ENCODE measurements at regions not wholly inside any gene's neighbourhood (a gene's known extent, or its start where the extent isn't known, plus 50 kb on each side); places are given as distances from the start of the nearest gene placed in this dataset.

DNA sequence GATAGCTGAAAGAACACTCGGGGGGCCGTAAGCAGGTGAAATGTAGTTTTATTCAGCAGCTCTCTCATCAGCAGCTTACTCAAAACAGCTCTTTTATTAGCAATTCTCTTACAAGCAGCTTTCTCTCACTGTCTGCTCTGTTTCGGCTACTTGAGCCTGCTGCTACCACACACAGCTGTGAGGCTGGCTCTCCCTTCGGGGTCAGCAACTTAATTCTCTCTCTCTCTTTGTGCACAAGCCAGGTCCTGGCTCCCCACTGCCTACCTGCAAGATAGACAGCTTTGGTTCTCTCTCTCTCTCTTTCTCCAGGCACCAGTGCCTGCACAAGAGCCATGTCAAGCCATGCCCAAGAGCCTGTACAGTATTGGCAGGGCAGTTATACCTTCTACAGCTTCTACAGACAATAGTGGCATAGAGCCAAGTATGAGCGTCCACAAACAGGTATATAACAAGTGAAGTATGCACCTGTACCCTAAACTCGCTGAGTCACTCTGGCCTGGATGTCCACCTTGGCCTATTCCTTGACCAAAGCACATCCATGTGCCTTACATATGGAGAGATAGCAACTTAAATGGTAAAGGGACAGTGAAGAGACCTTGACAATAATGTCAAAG, 110.8 kb downstream of the MTNR1B start:
- H3K27ac ChIP-seq = no peak overlapping the region
- H3K4me1 ChIP-seq = no peaks in the 10 kb centered on the region
- H3K27me3 ChIP-seq = no peaks in the 10 kb centered on the region
- TF ChIP-seq, protein P1, sequence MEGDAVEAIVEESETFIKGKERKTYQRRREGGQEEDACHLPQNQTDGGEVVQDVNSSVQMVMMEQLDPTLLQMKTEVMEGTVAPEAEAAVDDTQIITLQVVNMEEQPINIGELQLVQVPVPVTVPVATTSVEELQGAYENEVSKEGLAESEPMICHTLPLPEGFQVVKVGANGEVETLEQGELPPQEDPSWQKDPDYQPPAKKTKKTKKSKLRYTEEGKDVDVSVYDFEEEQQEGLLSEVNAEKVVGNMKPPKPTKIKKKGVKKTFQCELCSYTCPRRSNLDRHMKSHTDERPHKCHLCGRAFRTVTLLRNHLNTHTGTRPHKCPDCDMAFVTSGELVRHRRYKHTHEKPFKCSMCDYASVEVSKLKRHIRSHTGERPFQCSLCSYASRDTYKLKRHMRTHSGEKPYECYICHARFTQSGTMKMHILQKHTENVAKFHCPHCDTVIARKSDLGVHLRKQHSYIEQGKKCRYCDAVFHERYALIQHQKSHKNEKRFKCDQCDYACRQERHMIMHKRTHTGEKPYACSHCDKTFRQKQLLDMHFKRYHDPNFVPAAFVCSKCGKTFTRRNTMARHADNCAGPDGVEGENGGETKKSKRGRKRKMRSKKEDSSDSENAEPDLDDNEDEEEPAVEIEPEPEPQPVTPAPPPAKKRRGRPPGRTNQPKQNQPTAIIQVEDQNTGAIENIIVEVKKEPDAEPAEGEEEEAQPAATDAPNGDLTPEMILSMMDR (IDR thresholded peaks at IDR 0.05) = no peak
- H3K36me3 ChIP-seq = no peaks in the 10 kb centered on the region
- intact Hi-C loops (cut with DNase I; ENCODE audit: low total_unique reads) = no loop called here
- no peak for DNase-seq
- no peaks in the 10 kb centered on the region for H3K9me3 ChIP-seq
- no peak overlapping the region for H3K4me3 ChIP-seq

DNA sequence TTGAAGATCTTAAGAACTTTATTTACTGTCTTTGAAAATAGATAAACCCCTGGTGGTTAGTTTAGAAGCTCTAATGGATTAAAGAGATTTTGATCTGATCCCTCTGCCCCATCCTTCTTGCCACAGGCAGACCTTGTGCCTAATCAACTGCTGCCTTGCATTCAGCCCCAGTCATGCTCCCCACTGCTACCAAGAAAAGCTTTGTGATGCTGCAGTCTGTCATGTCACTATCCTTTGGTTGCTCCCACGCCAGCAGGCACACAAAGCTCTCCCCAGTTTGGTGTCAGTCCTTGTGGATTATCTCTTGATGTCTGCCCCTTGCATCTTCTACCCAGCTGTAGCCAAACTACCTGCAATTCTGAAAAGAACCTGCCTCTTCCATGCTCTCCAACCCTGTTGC, 112.2 kb downstream of the MTNR1B start:
- H3K27ac ChIP-seq = no peak overlapping the region
- intact Hi-C loops (cut with DNase I; ENCODE audit: low total_unique reads) = no loop called here
- H3K4me3 ChIP-seq = no peak overlapping the region
- no peaks in the 10 kb centered on the region for H3K4me1 ChIP-seq
- DNase-seq = no peak
- no peaks in the 10 kb centered on the region for H3K27me3 ChIP-seq
- no peaks in the 10 kb centered on the region for H3K9me3 ChIP-seq
- TF ChIP-seq, protein P1 (IDR thresholded peaks at IDR 0.05) = no peak
- no peaks in the 10 kb centered on the region for H3K36me3 ChIP-seq

DNA sequence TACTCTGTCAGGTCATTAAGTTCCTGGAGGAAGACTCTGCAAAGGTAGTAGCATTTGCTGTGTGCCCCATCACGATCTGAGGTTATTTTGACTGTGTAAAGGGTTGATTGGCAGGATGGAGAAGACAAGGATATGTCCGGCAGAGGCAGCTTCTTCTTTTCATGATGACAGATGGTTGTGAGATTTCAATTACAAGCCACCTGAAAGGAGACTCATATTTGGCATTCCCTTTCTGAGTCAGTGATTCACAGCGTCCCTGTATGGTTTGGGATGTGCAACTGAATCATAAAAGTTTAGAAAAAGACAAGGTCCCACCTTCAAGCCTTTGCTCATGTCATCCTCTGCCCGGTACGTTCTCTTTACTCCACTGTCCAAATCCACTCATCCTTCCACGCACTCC, 113.4 kb downstream of the MTNR1B start:
- no peaks in the 10 kb centered on the region for H3K4me1 ChIP-seq
- TF ChIP-seq, protein P1 (IDR thresholded peaks at IDR 0.05) = no peak
- H3K4me3 ChIP-seq = no peak overlapping the region
- intact Hi-C loops (cut with DNase I; ENCODE audit: low total_unique reads) = no loop called here
- no peak overlapping the region for H3K27ac ChIP-seq
- no peaks in the 10 kb centered on the region for H3K9me3 ChIP-seq
- H3K27me3 ChIP-seq = no peaks in the 10 kb centered on the region
- DNase-seq = no peak
- no peaks in the 10 kb centered on the region for H3K36me3 ChIP-seq

DNA sequence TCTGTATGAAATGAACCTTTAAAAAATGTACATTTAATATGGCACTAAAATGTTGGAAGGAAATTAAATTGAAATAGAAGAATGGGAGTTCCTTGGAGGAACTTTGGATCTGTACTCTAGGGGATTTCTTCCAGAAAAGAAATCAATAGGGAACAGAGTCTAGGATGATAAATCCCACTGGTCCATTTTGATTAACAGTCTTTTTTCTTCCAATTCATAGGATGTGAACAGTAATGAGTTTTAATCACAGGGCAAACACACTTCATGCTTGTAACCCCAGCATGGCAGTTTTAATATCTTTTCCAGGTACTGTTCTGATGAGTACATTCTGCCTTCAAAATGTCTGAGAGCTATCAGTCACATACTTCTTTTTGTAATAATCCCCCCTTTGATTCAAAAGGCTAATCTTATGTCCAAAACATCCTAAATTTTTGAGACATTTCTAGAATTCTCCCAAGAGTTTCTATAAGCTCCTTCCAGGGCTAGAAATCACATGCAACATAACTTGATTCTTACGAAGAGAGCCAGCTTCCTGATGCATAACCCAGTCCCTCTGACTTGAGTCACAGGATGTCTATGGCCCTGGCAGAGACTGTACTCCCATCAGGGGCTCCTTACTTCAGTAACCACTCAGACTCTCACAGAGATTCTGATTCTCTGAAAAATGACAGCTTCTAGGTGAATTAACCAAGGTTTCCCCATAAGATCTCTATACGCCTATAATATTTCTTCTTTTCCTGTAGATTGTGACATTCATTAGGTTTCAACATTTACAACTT, 112.9 kb downstream of the SLC36A4 start:
- H3K4me1 ChIP-seq = no peaks in the 10 kb centered on the region
- H3K27me3 ChIP-seq = no peaks in the 10 kb centered on the region
- no peaks in the 10 kb centered on the region for H3K9me3 ChIP-seq
- DNase-seq = no peak
- H3K4me3 ChIP-seq = no peak overlapping the region
- H3K36me3 ChIP-seq = no peaks in the 10 kb centered on the region
- TF ChIP-seq, protein P1 (IDR thresholded peaks at IDR 0.05) = no peak
- intact Hi-C loops (cut with DNase I; ENCODE audit: low total_unique reads) = no loop called here
- no peak overlapping the region for H3K27ac ChIP-seq

DNA sequence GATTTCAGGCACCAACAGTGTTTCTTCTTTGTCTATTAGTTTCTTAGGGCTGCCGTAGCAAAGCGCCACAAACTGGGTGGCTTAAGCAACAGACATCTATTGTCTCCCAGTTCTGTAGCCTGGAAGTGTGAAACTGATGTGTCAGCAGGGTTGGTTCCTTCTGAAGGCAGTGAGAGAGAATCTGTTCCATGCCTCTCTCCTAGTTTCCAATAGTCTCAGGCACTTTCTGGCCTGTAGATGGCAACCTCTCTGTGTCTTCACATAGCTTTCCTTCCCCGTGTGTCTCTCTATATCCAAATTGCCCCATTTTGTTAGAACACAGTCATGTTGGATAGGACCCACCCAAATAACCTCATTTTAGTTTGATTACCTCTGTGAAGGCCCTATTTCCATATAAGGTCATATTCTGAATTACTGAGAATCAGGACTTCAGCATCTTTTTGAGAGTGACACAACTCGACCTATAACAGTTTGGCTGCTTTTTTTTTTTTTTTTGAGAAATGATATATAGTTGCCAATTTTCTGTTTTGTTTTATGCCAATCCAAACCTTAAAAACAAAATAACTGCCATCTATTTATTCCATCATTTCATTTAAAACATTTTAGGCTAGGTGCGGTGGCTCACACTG, 108.2 kb downstream of the SLC36A4 start:
- Histone ChIP-seq H3K27ac (no peak overlapping the region), H3K9me3 (peaks cover 0 to 7% (median 0%) of the 10 kb centered on the region in 3 donors), H3K27me3 (no peaks in the 10 kb centered on the region), H3K4me1 (no peaks in the 10 kb centered on the region), H3K36me3 (no peaks in the 10 kb centered on the region), H3K4me3 (no peak overlapping the region)
- DNase-seq = peak in 1 of 2 donors; percentile 35
- TF ChIP-seq, protein P1 (IDR thresholded peaks at IDR 0.05) = peak in 1 of 2 experiments; percentile 9
- intact Hi-C loops (cut with DNase I; ENCODE audit: low total_unique reads) = no loop called here
